Immature natural killer cell (primary cell): ENCODE measurements at regions not wholly inside any gene's neighbourhood (a gene's known extent, or its start where the extent isn't known, plus 50 kb on each side); places are given as distances from the start of the nearest gene placed in this dataset.

Source experiments
- DNase-seq, 3 donors: peaks; one replicate each; pipeline ENCODE4 v3.0.0; 2022; ENCODE audit warnings: mixed read lengths in 1 of 3
- H3K27ac Mint-ChIP-seq, 6 donors: one replicate each; pipeline ENCODE4 v1.8.0; 2020; ENCODE audit warnings: mixed read lengths in 6 of 6, mild to moderate bottlenecking in 5 of 6, inconsistent platforms in 4 of 6, moderate library complexity in 3 of 6
- H3K27me3 Mint-ChIP-seq, 3 donors: one replicate each; pipeline ENCODE4 v1.8.0; 2020 to 2021; ENCODE audit warnings: low read depth in 3 of 3, mild to moderate bottlenecking in 3 of 3, mixed read lengths in 3 of 3, moderate library complexity in 3 of 3, inconsistent platforms in 1 of 3
- H3K36me3 Mint-ChIP-seq, 3 donors: one replicate each; pipeline ENCODE4 v1.8.0; 2020; ENCODE audit warnings: mixed read lengths in 3 of 3, inconsistent platforms in 2 of 3, mild to moderate bottlenecking in 2 of 3
- H3K4me1 Mint-ChIP-seq, 2 donors: one replicate each; pipeline ENCODE4 v1.8.0; 2020; ENCODE audit warnings: inconsistent platforms in 2 of 2, mild to moderate bottlenecking in 2 of 2, mixed read lengths in 2 of 2, moderate library complexity in 1 of 2
- H3K4me3 Mint-ChIP-seq, 5 donors: one replicate each; pipeline ENCODE4 v1.8.0; 2020; ENCODE audit warnings: mild to moderate bottlenecking in 5 of 5, mixed read lengths in 5 of 5, inconsistent platforms in 3 of 5, moderate library complexity in 3 of 5
- H3K9me3 Mint-ChIP-seq, 6 donors: one replicate each; pipeline ENCODE4 v1.8.0; 2020; ENCODE audit warnings: mild to moderate bottlenecking in 6 of 6, mixed read lengths in 6 of 6, inconsistent platforms in 4 of 6, moderate library complexity in 3 of 6

DNA sequence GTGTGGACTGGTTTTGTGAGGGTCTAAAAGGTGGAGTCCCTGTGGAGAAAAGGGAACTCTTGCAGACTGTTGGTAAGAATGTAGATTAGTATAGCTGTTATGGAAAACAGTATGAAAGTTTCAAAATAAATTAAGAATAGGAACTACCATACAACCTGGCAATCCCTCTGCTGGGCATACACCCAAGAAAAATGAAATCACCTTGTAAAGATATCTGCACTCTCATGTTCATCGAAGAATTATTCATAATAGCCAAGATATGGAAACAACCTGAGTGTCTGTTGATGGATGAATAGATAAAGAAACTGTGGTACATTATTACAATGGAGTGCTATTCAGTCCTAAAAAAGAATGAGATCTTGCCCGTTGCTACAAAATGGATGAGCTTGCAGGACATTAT, 109.6 kb downstream of the TBX19 start:
- peaks cover 0 to 2% (median 0%) of the 10 kb centered on the region in 6 donors for H3K9me3 Mint-ChIP-seq
- H3K27ac Mint-ChIP-seq: peak overlapping the region in 5 of 6 donors; percentile 0 to 61 (median 54)
- H3K4me1 Mint-ChIP-seq: peaks cover 73 to 85% of the 10 kb centered on the region in 2 donors
- no peak for DNase-seq
- H3K4me3 Mint-ChIP-seq: no peak overlapping the region
- H3K27me3 Mint-ChIP-seq: peaks cover 8 to 12% (median 8%) of the 10 kb centered on the region in 3 donors
- H3K36me3 Mint-ChIP-seq: no peaks in the 10 kb centered on the region

- Mint-ChIP-seq H3K36me3 (no peaks in the 10 kb centered on the region), H3K27me3 (peaks cover 8 to 11% (median 9%) of the 10 kb centered on the region in 3 donors), H3K9me3 (no peaks in the 10 kb centered on the region), H3K27ac (peak overlapping the region; percentile 85 to 97 (median 91)), H3K4me3 (peak overlapping the region; percentile 60 to 80 (median 76)), H3K4me1 (peaks cover 63 to 72% of the 10 kb centered on the region in 2 donors)
- DNase-seq: peak; percentile 44 to 49 (median 47)
Observed at GRCh38 chr1:168387781-168388760, 107.4 kb downstream of the TBX19 start.

GRCh38 chr1:168386949-168387586, 106.4 kb downstream of the TBX19 start:
- Mint-ChIP-seq H3K9me3 (no peaks in the 10 kb centered on the region), H3K4me3 (peak overlapping the region; percentile 60 to 80 (median 76))
- DNase-seq: peak; percentile 70 to 75 (median 70)

DNA sequence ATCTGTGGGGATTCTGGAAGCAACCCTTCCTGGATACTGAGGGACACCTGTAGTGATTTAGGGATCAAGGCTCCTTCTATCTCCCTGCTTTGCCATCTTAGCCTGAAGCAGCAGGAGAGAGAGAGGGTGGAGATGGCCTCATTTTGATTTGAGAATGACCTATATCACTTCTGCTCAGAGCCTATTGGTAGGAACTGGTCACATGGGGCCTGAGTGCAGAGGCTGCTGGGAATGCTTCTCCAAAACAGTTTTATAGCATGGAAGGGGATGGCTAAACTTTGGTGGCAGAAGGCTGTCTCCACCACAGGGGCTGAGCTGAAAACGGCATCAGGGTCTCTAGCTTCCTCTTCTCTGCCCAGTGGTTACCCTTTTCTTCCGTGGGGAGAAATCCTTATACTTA, 105.8 kb downstream of the TBX19 start:
- DNase-seq: no peak
- Mint-ChIP-seq H3K27me3 (peaks cover 7 to 11% (median 8%) of the 10 kb centered on the region in 3 donors), H3K9me3 (no peaks in the 10 kb centered on the region), H3K4me3 (peak overlapping the region in 4 of 5 donors; percentile 60 to 80 (median 78)), H3K4me1 (peaks cover 47 to 57% of the 10 kb centered on the region in 2 donors), H3K27ac (peak overlapping the region in 4 of 6 donors; percentile 88 to 97 (median 94)), H3K36me3 (peaks cover 0 to under 1% (median under 1%) of the 10 kb centered on the region in 3 donors)

More at GRCh38 chr1:168386949-168387586, 106.4 kb downstream of the TBX19 start:
- Mint-ChIP-seq H3K27ac (peak overlapping the region; percentile 85 to 97 (median 91)), H3K27me3 (peaks cover 7 to 11% (median 8%) of the 10 kb centered on the region in 3 donors), H3K4me1 (peaks cover 53 to 62% of the 10 kb centered on the region in 2 donors), H3K36me3 (no peaks in the 10 kb centered on the region)

DNA sequence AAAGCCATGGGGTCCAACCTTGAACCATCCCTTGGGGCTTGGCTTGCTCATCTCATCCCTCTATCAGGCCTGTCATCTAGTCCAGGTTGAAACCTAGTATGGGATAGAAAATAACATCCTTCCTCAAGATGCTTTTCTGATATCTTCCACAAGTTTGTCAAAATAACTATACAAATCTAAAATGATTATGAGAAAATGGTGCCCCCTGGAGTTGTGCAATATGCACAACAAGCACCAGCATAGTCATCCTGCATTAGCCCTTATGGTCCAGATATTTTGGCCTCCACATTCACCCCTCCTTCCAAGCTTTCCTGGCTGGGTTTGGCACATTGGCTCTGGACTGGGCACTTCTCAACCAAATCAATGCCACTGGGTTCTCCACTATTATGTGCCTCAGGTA, 101.2 kb downstream of the TBX19 start:
- Mint-ChIP-seq H3K4me1 (peaks cover 11 to 13% of the 10 kb centered on the region in 2 donors), H3K4me3 (no peak overlapping the region), H3K27me3 (peaks cover 2 to 10% (median 3%) of the 10 kb centered on the region in 3 donors), H3K9me3 (no peaks in the 10 kb centered on the region), H3K36me3 (peaks cover 0 to 22% (median 6%) of the 10 kb centered on the region in 3 donors), H3K27ac (no peak overlapping the region)
- no peak for DNase-seq

- H3K27ac Mint-ChIP-seq: peak overlapping the region in 1 of 6 donors; percentile 11
- no peaks in the 10 kb centered on the region for H3K9me3 Mint-ChIP-seq
- H3K36me3 Mint-ChIP-seq: peaks cover 0 to 24% (median 6%) of the 10 kb centered on the region in 3 donors
- DNase-seq: no peak
- no peak overlapping the region for H3K4me3 Mint-ChIP-seq
- H3K4me1 Mint-ChIP-seq: peaks cover 4% of the 10 kb centered on the region in 2 donors
- H3K27me3 Mint-ChIP-seq: peaks cover 0 to 8% (median 1%) of the 10 kb centered on the region in 3 donors
Observed at GRCh38 chr1:168380945-168381344, 100.3 kb downstream of the TBX19 start.

DNA sequence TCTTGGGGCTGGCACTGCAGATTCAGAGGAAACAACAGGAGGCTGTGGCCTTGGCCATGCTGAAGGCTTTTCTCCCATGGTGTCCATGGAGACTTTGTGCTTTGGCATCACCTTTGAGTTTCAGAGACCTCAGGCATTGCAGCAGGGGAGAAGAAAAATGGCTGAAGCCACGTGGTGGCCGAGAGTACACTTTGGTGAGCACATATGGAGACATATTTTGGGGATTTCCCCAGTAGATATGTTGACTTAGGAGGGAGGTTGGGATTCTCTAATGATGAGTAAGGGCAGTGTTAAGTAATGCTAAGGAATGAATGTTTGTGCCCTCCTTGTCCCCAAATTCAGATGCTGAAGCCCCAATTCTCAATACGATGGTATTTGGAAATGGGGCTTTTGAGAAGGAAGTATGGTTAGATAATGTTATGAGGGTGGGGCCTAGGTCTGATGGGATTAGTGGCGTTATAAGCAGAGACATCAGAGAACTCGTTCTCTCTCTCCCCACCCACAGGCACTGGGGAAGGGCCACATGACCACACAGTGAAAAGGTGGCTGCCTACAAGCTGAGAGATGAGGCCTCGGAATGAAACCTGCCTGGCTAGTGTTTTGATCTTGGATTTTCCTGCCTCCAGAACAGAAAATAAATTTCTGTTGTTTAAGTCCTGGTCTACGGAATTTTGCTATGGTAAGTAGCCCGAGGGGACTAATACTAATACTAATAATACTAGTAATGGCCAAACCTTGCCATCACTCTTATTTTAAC, 98.6 kb downstream of the TBX19 start:
- no peak for DNase-seq
- peak overlapping the region in 1 of 6 donors; percentile 3 for H3K27ac Mint-ChIP-seq
- H3K4me3 Mint-ChIP-seq: no peak overlapping the region
- no peaks in the 10 kb centered on the region for H3K4me1 Mint-ChIP-seq
- peaks cover 0 to 5% (median 0%) of the 10 kb centered on the region in 3 donors for H3K27me3 Mint-ChIP-seq
- no peaks in the 10 kb centered on the region for H3K9me3 Mint-ChIP-seq
- H3K36me3 Mint-ChIP-seq: peaks cover 0 to 25% (median 10%) of the 10 kb centered on the region in 3 donors

DNA sequence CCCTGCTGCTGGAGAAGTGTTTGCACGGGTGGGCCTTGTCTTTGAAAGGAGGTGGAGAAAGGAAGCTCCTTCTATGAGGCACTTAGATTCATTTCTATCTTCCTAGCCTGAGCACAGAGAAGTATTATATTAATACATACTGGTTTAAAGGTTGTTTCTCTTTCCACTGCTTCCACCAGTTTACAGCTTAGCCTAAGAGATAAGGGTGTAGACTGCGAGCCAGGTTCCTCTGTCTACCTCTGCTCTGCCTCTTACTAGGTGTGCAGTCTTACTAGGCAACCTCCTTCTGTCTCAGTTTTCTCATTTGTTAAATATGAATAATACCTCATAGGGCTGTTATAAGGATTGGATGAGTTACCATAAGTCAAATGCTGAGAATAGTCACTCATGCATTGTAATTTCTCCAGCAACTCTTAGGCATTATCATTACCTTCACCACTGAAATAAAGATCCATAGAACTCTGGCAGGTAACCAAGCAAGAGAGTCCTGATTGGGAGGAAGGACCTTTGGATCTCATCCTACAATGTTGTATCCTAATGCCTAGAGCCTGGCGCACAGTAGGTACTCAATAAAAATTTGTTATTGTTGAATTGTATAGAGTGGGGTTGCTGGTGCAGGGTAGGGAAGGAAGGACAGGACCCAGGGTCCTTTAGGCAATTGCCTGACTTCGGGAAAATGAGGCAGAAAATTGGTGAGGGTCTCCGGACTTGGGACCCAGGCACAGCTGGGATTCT, 95.1 kb downstream of the TBX19 start:
- DNase-seq: no peak
- Mint-ChIP-seq H3K4me3 (no peak overlapping the region), H3K9me3 (no peaks in the 10 kb centered on the region), H3K27me3 (peaks cover 0 to 5% (median 2%) of the 10 kb centered on the region in 3 donors), H3K36me3 (peaks cover 0 to 19% (median 4%) of the 10 kb centered on the region in 3 donors), H3K4me1 (no peaks in the 10 kb centered on the region), H3K27ac (peak overlapping the region in 2 of 6 donors; percentile 10 to 38)

DNA sequence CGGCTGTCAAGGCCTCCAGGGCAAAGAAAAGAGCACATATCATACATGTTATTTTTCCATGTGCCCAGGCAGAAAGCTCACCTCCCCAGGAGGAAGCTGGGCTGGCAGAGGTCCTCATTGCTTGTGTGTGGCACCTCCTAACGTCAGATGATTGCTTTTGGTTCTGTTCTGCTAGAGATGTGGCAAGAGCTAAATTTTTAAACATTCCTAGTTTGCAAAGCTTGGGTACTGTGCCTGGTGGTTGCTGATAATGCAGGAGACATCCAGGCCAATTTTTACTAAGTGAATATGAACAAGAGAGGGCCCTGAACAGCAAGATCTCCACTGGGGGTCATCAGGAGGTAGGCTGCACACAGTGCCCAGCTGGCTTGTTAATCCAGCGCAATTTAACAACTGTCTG, 93.9 kb downstream of the TBX19 start:
- no peak for DNase-seq
- Mint-ChIP-seq H3K36me3 (peaks cover 0 to 18% (median 4%) of the 10 kb centered on the region in 3 donors), H3K4me1 (no peaks in the 10 kb centered on the region), H3K4me3 (no peak overlapping the region), H3K27me3 (peaks cover 0 to 5% (median 2%) of the 10 kb centered on the region in 3 donors), H3K9me3 (no peaks in the 10 kb centered on the region), H3K27ac (no peak overlapping the region)

GRCh38 chr1:168373869-168374268, 93.2 kb downstream of the TBX19 start:
- no peak for DNase-seq
- Mint-ChIP-seq H3K36me3 (peaks cover 0 to 15% (median 4%) of the 10 kb centered on the region in 3 donors), H3K9me3 (no peaks in the 10 kb centered on the region), H3K4me3 (no peak overlapping the region), H3K4me1 (no peaks in the 10 kb centered on the region), H3K27me3 (peaks cover 0 to 2% (median 0%) of the 10 kb centered on the region in 3 donors), H3K27ac (no peak overlapping the region)

GRCh38 chr1:168372861-168373371, 92.2 kb downstream of the TBX19 start:
- no peak overlapping the region for H3K27ac Mint-ChIP-seq

DNA sequence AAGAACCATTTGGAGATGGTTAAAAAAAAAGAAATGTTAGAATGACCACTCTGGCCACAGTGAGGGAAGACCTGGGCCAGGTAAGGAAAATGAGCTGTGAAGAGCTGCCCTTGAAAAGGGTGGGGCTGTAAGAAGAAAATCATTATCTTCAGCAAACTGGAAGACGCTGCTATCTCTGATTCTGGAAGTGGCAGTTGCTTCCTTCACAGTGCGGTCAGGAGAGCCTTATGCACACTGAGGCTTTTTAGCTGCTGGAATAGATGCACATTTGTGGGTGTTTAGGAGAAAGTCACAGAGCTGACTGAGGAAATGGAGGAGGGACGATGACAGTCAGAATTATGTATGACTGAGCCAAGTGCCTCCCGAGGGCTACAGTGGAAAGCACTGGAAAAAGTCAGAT, 91.6 kb downstream of the TBX19 start:
- H3K9me3 Mint-ChIP-seq: no peaks in the 10 kb centered on the region
- no peaks in the 10 kb centered on the region for H3K4me1 Mint-ChIP-seq
- no peak overlapping the region for H3K4me3 Mint-ChIP-seq
- no peak for DNase-seq
- H3K36me3 Mint-ChIP-seq: peaks cover 0 to 8% (median 4%) of the 10 kb centered on the region in 3 donors
- H3K27me3 Mint-ChIP-seq: peaks cover 0 to 2% (median 2%) of the 10 kb centered on the region in 3 donors
- peak overlapping the region in 1 of 6 donors; percentile 42 for H3K27ac Mint-ChIP-seq

More at GRCh38 chr1:168372861-168373371, 92.2 kb downstream of the TBX19 start:
- Mint-ChIP-seq H3K36me3 (peaks cover 0 to 11% (median 4%) of the 10 kb centered on the region in 3 donors), H3K9me3 (no peaks in the 10 kb centered on the region), H3K4me1 (no peaks in the 10 kb centered on the region), H3K4me3 (no peak overlapping the region), H3K27me3 (peaks cover 0 to 2% (median 2%) of the 10 kb centered on the region in 3 donors)
- no peak for DNase-seq
